CD4-positive, alpha-beta memory T cell (primary cell): ENCODE measurements at regions not wholly inside any gene's neighbourhood (a gene's known extent, or its start where the extent isn't known, plus 50 kb on each side); places are given as distances from the start of the nearest gene placed in this dataset.

ENCODE experiments used
- CTCF ChIA-PET: fragments of 350-600 bp; sonication (Branson Sonifier 250); formaldehyde crosslinking; loops from one replicate; lab custom pipeline; 2021; ENCODE audit warnings: inconsistent platforms; ENCODE audit not compliant: partially characterized antibody; lab: Charles Lee
- POLR2A ChIA-PET: fragments of 350-600 bp; sonication (Branson Sonifier 250); formaldehyde crosslinking; loops from one replicate; lab custom pipeline; 2021; ENCODE audit not compliant: partially characterized antibody; lab: Charles Lee
- DNase-seq, 5 donors: peaks; one replicate each; pipeline versions ENCODE4 v3.0.0 to v3.0.0-alpha.2; 2020 to 2022; ENCODE audit warnings: mixed read lengths in 1 of 5
- H3K27ac ChIP-seq: one replicate; pipeline ENCODE4 v1.7.0; 2013; ENCODE audit warnings: low read depth, low read length
- H3K27me3 ChIP-seq: 2 replicates; pipeline ENCODE4 v1.7.0; 2013; ENCODE audit warnings: mild to moderate bottlenecking, low read length, moderate library complexity; ENCODE audit not compliant: insufficient read depth
- H3K36me3 ChIP-seq: 2 replicates; pipeline ENCODE4 v1.7.0; 2013; ENCODE audit warnings: mild to moderate bottlenecking, low read length, moderate library complexity; ENCODE audit not compliant: insufficient read depth
- H3K4me1 ChIP-seq: 2 replicates; pipeline ENCODE4 v1.7.0; 2013; ENCODE audit warnings: mild to moderate bottlenecking, low read length, moderate library complexity; ENCODE audit not compliant: insufficient read depth
- H3K4me3 ChIP-seq, 2 donors: one replicate each; pipeline ENCODE4 v1.7.0; 2013; ENCODE audit warnings: low read length in 2 of 2, mild to moderate bottlenecking in 1 of 2
- H3K9me3 ChIP-seq, 2 donors: one replicate each; pipeline ENCODE4 v1.7.0; 2013; ENCODE audit warnings: low read length in 2 of 2, control low read depth in 1 of 2; ENCODE audit not compliant: control insufficient read depth in 1 of 2
- H3K27ac Mint-ChIP-seq, 7 donors: one replicate each; pipeline ENCODE4 v1.8.0; 2020 to 2021; ENCODE audit warnings: mixed read lengths in 7 of 7, mild to moderate bottlenecking in 6 of 7, inconsistent platforms in 3 of 7, moderate library complexity in 3 of 7
- H3K27me3 Mint-ChIP-seq, 2 donors: one replicate each; pipeline ENCODE4 v1.8.0; 2020 to 2021; ENCODE audit warnings: mixed read lengths in 2 of 2
- H3K36me3 Mint-ChIP-seq, 2 donors: one replicate each; pipeline ENCODE4 v1.8.0; 2020 to 2021; ENCODE audit warnings: mixed read lengths in 2 of 2, inconsistent platforms in 1 of 2, mild to moderate bottlenecking in 1 of 2
- H3K4me1 Mint-ChIP-seq, 4 donors: one replicate each; pipeline ENCODE4 v1.8.0; 2020 to 2021; ENCODE audit warnings: mixed read lengths in 4 of 4, mild to moderate bottlenecking in 1 of 4
- H3K4me3 Mint-ChIP-seq, 8 donors: one replicate each; pipeline ENCODE4 v1.8.0; 2020 to 2021; ENCODE audit warnings: mixed read lengths in 8 of 8, mild to moderate bottlenecking in 7 of 8, moderate library complexity in 6 of 8, inconsistent platforms in 3 of 8
- H3K9me3 Mint-ChIP-seq, 8 donors: one replicate each; pipeline ENCODE4 v1.8.0; 2020 to 2021; ENCODE audit warnings: mixed read lengths in 8 of 8, mild to moderate bottlenecking in 5 of 8, inconsistent platforms in 3 of 8, moderate library complexity in 1 of 8
- intact Hi-C: fragments of 100-400 bp; cut with micrococcal nuclease; formaldehyde crosslinking; loops from one replicate; pipeline ENCODE4 v1.15.1; 2023

DNA sequence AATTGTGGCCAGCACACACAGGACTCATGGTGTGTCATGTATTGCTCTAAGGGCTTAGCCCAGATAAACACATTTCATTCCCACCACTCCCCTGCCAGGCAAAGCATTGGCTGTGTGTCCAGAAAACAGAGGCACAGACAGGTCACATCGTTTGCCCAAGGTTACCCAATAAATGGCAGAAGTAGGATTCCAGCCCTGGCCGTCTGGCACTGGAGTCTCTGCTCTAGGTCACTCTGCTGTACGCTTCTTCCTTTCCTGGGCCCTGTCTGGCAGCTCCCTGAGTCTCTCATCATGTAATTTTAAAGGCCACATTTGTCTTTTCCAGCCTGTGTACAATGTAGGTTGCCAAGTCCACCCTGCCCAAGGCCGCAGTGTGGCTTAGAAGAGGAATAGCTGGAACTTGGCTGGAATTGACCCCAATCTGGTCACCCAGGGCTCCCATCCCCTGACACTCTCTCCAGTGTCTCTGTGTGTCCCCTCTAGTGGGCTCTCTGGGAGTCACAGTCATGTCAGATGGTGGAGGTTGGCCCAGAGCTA, 264.5 kb upstream of the TSHZ3 start:
- H3K27ac Mint-ChIP-seq, result no peak overlapping the region
- ChIA-PET CTCF (no interaction called here), POLR2A (no interaction called here)
- Histone ChIP-seq H3K27ac (no peak overlapping the region), H3K9me3 (no peaks in the 10 kb centered on the region), H3K4me3 (no peak overlapping the region), H3K4me1 (no peaks in the 10 kb centered on the region), H3K36me3 (no peaks in the 10 kb centered on the region), H3K27me3 (no peaks in the 10 kb centered on the region)
- H3K36me3 Mint-ChIP-seq, result no peaks in the 10 kb centered on the region
- no peaks in the 10 kb centered on the region for H3K4me1 Mint-ChIP-seq
- H3K4me3 Mint-ChIP-seq, result no peak overlapping the region
- H3K9me3 Mint-ChIP-seq, result peaks cover 0 to 4% (median 0%) of the 10 kb centered on the region in 8 donors
- H3K27me3 Mint-ChIP-seq, result peaks cover 0 to 1% of the 10 kb centered on the region in 2 donors
- DNase-seq, result no peak
- intact Hi-C loops, result no loop called here

DNA sequence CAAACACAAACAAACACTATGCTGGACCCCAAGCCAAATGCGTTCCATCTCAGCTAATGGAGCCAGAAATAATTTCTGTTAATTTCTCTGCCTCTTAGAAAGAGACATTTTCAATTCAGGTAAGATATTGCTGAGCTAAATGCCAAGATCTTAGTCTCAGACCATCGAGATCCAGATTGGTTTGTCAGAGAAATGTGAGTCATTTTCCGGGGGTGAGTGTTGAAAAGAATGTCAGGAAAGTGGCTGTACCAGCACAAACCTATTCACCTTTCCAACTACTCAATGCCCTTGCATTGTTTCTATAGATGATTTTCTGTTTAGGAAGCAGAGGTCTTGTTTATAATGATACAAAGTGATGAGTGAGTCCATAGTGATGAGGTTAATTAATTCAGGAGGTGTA, 266.8 kb upstream of the TSHZ3 start:
- no peak overlapping the region for H3K27ac Mint-ChIP-seq
- H3K36me3 ChIP-seq, result no peaks in the 10 kb centered on the region
- no peaks in the 10 kb centered on the region for H3K36me3 Mint-ChIP-seq
- H3K9me3 Mint-ChIP-seq, result peaks cover 0 to 4% (median 0%) of the 10 kb centered on the region in 8 donors
- no peak overlapping the region for H3K4me3 Mint-ChIP-seq
- no peaks in the 10 kb centered on the region for H3K4me1 Mint-ChIP-seq
- POLR2A ChIA-PET, result no interaction called here
- no peaks in the 10 kb centered on the region for H3K27me3 ChIP-seq
- no peak overlapping the region for H3K27ac ChIP-seq
- intact Hi-C loops, result no loop called here
- CTCF ChIA-PET, result no interaction called here
- no peaks in the 10 kb centered on the region for H3K4me1 ChIP-seq
- no peaks in the 10 kb centered on the region for H3K9me3 ChIP-seq
- no peak overlapping the region for H3K4me3 ChIP-seq
- peaks cover 0 to 1% of the 10 kb centered on the region in 2 donors for H3K27me3 Mint-ChIP-seq
- DNase-seq, result no peak

GRCh38 chr19:31617010-31617585, 267.9 kb upstream of the TSHZ3 start:
- no peaks in the 10 kb centered on the region for H3K9me3 ChIP-seq
- POLR2A ChIA-PET, result no interaction called here
- intact Hi-C loops, result no loop called here
- H3K4me1 ChIP-seq, result no peaks in the 10 kb centered on the region
- Mint-ChIP-seq H3K27me3 (no peaks in the 10 kb centered on the region), H3K36me3 (no peaks in the 10 kb centered on the region), H3K27ac (no peak overlapping the region), H3K4me1 (no peaks in the 10 kb centered on the region), H3K4me3 (no peak overlapping the region), H3K9me3 (peaks cover 0 to 6% (median 0%) of the 10 kb centered on the region in 8 donors)
- no peak overlapping the region for H3K4me3 ChIP-seq
- H3K27ac ChIP-seq, result no peak overlapping the region
- CTCF ChIA-PET, result no interaction called here
- H3K27me3 ChIP-seq, result no peaks in the 10 kb centered on the region
- no peaks in the 10 kb centered on the region for H3K36me3 ChIP-seq
- no peak for DNase-seq

DNA sequence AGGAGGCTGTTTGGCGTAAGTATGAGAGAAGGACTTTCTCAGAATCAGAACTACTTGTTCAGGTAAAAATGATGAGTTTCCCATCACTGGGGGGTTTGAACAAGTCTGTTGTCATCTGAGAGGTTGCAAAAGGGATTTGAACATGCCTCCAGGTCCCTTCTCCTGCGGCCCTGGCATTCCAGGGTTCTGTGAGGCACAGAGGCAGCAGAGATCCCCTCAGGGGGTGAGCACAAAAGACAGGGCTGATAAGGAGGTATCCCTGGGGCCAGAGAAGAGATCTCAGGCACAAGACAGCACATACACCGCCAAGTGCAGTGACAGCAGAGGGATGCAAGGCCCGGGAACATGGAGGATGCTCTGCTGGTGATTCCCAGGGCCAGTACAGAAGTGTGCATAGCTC, 275.8 kb upstream of the TSHZ3 start:
- POLR2A ChIA-PET, result no interaction called here
- intact Hi-C loops, result no loop called here
- no peaks in the 10 kb centered on the region for H3K4me1 Mint-ChIP-seq

GRCh38 chr19:31625575-31625974, 276.3 kb upstream of the TSHZ3 start:
- ChIA-PET POLR2A (no interaction called here), CTCF (no interaction called here)
- Histone ChIP-seq H3K27me3 (no peaks in the 10 kb centered on the region), H3K9me3 (no peaks in the 10 kb centered on the region), H3K36me3 (no peaks in the 10 kb centered on the region), H3K4me3 (no peak overlapping the region), H3K4me1 (no peaks in the 10 kb centered on the region), H3K27ac (no peak overlapping the region)
- no peak overlapping the region for H3K27ac Mint-ChIP-seq
- no peaks in the 10 kb centered on the region for H3K36me3 Mint-ChIP-seq
- H3K9me3 Mint-ChIP-seq, result peaks cover 0 to 6% (median 0%) of the 10 kb centered on the region in 8 donors
- no peaks in the 10 kb centered on the region for H3K4me1 Mint-ChIP-seq
- peaks cover 2 to 5% of the 10 kb centered on the region in 2 donors for H3K27me3 Mint-ChIP-seq
- no peak overlapping the region for H3K4me3 Mint-ChIP-seq
- intact Hi-C loops, result no loop called here
- no peak for DNase-seq

More for the DNA sequence above, 275.8 kb upstream of the TSHZ3 start:
- no peaks in the 10 kb centered on the region for H3K36me3 ChIP-seq
- H3K27me3 ChIP-seq, result no peaks in the 10 kb centered on the region
- H3K4me3 ChIP-seq, result no peak overlapping the region
- CTCF ChIA-PET, result no interaction called here
- no peak overlapping the region for H3K27ac ChIP-seq
- H3K27ac Mint-ChIP-seq, result no peak overlapping the region
- no peak overlapping the region for H3K4me3 Mint-ChIP-seq
- H3K27me3 Mint-ChIP-seq, result peaks cover 2 to 5% of the 10 kb centered on the region in 2 donors
- H3K9me3 ChIP-seq, result no peaks in the 10 kb centered on the region
- no peaks in the 10 kb centered on the region for H3K36me3 Mint-ChIP-seq
- DNase-seq, result no peak
- no peaks in the 10 kb centered on the region for H3K4me1 ChIP-seq
- H3K9me3 Mint-ChIP-seq, result peaks cover 0 to 6% (median 0%) of the 10 kb centered on the region in 8 donors

DNA sequence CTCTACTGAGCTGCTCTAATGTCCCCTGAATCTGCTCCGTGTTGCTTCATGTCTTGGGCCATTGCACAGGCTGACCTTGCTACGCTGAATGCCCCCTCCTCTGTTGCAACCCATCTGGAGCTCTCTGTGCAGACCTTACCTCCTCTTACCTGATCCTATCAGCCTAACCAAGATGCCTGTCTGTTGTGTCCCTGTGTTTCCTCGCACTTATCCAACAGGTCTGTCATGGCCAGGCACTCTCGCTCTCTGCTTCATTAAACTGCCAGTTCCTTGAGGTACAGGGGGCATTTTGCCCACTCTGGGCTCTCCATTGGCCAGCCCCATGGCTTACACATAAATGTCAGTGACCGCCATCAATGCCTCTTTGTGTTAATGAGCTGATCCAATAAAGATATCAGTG, 277.7 kb upstream of the TSHZ3 start:
- intact Hi-C loops, result no loop called here
- H3K4me1 ChIP-seq, result no peaks in the 10 kb centered on the region

GRCh38 chr19:31627620-31628365, 278.6 kb upstream of the TSHZ3 start:
- no peaks in the 10 kb centered on the region for H3K27me3 ChIP-seq
- no peaks in the 10 kb centered on the region for H3K4me1 ChIP-seq
- DNase-seq, result no peak
- no peak overlapping the region for H3K27ac ChIP-seq
- peaks cover 2 to 5% of the 10 kb centered on the region in 2 donors for H3K27me3 Mint-ChIP-seq
- intact Hi-C loops, result no loop called here
- CTCF ChIA-PET, result no interaction called here
- H3K4me1 Mint-ChIP-seq, result no peaks in the 10 kb centered on the region
- H3K4me3 ChIP-seq, result no peak overlapping the region
- H3K4me3 Mint-ChIP-seq, result no peak overlapping the region
- no peaks in the 10 kb centered on the region for H3K36me3 Mint-ChIP-seq
- POLR2A ChIA-PET, result no interaction called here
- H3K9me3 ChIP-seq, result no peaks in the 10 kb centered on the region
- H3K9me3 Mint-ChIP-seq, result peaks cover 0 to 5% (median 0%) of the 10 kb centered on the region in 8 donors
- H3K27ac Mint-ChIP-seq, result no peak overlapping the region
- H3K36me3 ChIP-seq, result no peaks in the 10 kb centered on the region

More for the DNA sequence above, 277.7 kb upstream of the TSHZ3 start:
- Histone ChIP-seq H3K36me3 (no peaks in the 10 kb centered on the region), H3K4me3 (no peak overlapping the region), H3K27me3 (no peaks in the 10 kb centered on the region), H3K9me3 (no peaks in the 10 kb centered on the region), H3K27ac (no peak overlapping the region)
- H3K36me3 Mint-ChIP-seq, result no peaks in the 10 kb centered on the region
- DNase-seq, result no peak
- POLR2A ChIA-PET, result no interaction called here
- H3K9me3 Mint-ChIP-seq, result peaks cover 0 to 5% (median 0%) of the 10 kb centered on the region in 8 donors
- H3K27me3 Mint-ChIP-seq, result peaks cover 2 to 5% of the 10 kb centered on the region in 2 donors
- no peak overlapping the region for H3K4me3 Mint-ChIP-seq
- CTCF ChIA-PET, result no interaction called here
- no peaks in the 10 kb centered on the region for H3K4me1 Mint-ChIP-seq
- no peak overlapping the region for H3K27ac Mint-ChIP-seq
